ENCODE measurements at regions not wholly inside any gene's neighbourhood (a gene's known extent, or its start where the extent isn't known, plus 50 kb on each side); places are given as distances from the start of the nearest gene placed in this dataset.
A peak's percentile ranks its signal among the peaks of the same experiment; 100 is the strongest.

DNA sequence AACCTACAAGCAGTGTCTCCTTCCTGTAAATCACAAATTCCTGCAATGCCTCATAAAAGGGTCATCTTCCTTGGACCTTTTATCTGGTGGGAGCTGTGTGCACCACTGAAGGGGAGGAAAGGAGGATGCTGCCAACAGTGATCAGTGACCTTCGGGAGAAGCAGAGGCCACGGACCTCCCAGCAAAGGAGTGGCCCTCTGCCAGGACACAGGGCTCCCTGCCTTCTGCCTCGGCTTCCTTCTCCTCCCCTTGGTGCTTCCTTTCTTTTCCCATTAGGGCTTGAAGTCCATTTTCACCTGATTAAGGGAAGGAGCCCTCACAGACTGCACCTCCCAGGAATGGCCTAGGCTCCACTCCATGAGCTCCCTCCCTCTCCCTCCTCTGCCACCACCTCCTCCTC lies 85.3 kb upstream of the ITGA6 start:
- ChIA-PET CTCF (no interaction called here), POLR2A (no interaction called here)
- Mint-ChIP-seq H3K27ac (ENCODE audit: unreplicated experiment) (peak overlapping the region; percentile 30), H3K4me3 (ENCODE audit: unreplicated experiment) (peak overlapping the region; percentile 15), H3K4me1 (ENCODE audit: low read depth, unreplicated experiment) (peaks cover 27% of the 10 kb centered on the region), H3K9me3 (ENCODE audit: unreplicated experiment) (peaks cover 11% of the 10 kb centered on the region), H3K36me3 (ENCODE audit: insufficient read depth, unreplicated experiment) (peaks cover 3% of the 10 kb centered on the region), H3K27me3 (ENCODE audit: insufficient read depth, unreplicated experiment) (no peaks in the 10 kb centered on the region)
- TF ChIP-seq, protein P1, sequence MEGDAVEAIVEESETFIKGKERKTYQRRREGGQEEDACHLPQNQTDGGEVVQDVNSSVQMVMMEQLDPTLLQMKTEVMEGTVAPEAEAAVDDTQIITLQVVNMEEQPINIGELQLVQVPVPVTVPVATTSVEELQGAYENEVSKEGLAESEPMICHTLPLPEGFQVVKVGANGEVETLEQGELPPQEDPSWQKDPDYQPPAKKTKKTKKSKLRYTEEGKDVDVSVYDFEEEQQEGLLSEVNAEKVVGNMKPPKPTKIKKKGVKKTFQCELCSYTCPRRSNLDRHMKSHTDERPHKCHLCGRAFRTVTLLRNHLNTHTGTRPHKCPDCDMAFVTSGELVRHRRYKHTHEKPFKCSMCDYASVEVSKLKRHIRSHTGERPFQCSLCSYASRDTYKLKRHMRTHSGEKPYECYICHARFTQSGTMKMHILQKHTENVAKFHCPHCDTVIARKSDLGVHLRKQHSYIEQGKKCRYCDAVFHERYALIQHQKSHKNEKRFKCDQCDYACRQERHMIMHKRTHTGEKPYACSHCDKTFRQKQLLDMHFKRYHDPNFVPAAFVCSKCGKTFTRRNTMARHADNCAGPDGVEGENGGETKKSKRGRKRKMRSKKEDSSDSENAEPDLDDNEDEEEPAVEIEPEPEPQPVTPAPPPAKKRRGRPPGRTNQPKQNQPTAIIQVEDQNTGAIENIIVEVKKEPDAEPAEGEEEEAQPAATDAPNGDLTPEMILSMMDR (IDR thresholded peaks at IDR 0.05; ENCODE audit: insufficient read depth in 1 of 2, low read depth in 1 of 2, low read length in 1 of 2, severe bottlenecking in 1 of 2, unreplicated experiment in 1 of 2), result no peak
- Histone ChIP-seq H3K27me3 (replicated peaks; ENCODE audit: control insufficient read depth, insufficient read depth, low read length) (no peaks in the 10 kb centered on the region), H3K4me3 (ENCODE audit: low read depth, low read length) (no peak overlapping the region), H3K36me3 (ENCODE audit: control insufficient read depth, insufficient read depth, low read length) (no peaks in the 10 kb centered on the region), H3K4me1 (peaks cover 43% of the 10 kb centered on the region), H3K9me3 (peaks cover 9% of the 10 kb centered on the region; the same call in 1 of the 2 replicates)
- BruUV-seq (replicated peaks), result no TSS peak
- no peak for DNase-seq
- intact Hi-C loops (cut with micrococcal nuclease; ENCODE audit: unreplicated experiment), result no loop called here

DNA sequence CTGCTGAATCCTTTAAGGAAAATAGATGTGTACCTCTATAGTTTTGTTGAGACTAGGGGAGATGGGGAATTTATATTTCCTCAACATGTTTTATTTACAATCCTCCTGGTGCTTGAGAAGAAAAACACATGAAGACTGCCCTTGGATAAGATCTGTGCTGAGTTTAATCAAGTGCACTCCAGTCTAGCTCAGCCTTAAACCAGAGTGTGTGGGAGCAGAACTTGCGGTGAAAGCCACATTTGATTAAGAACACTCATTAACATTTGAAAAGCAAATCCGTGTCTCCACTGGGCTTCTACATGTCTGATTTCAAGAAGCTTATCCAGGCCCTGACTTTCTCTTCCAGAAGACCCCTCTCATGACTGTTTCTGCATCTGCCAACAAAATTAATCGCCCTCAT lies 84.8 kb upstream of the ITGA6 start:
- Mint-ChIP-seq H3K9me3 (ENCODE audit: unreplicated experiment) (peaks cover 11% of the 10 kb centered on the region), H3K27ac (ENCODE audit: unreplicated experiment) (peak overlapping the region; percentile 30), H3K4me1 (ENCODE audit: low read depth, unreplicated experiment) (peaks cover 27% of the 10 kb centered on the region), H3K36me3 (ENCODE audit: insufficient read depth, unreplicated experiment) (no peaks in the 10 kb centered on the region), H3K4me3 (ENCODE audit: unreplicated experiment) (no peak overlapping the region), H3K27me3 (ENCODE audit: insufficient read depth, unreplicated experiment) (no peaks in the 10 kb centered on the region)
- no peaks in the 10 kb centered on the region for H3K27me3 ChIP-seq (replicated peaks; ENCODE audit: control insufficient read depth, insufficient read depth, low read length)
- intact Hi-C loops (cut with micrococcal nuclease; ENCODE audit: unreplicated experiment), result no loop called here
- CTCF ChIA-PET, result no interaction called here
- H3K9me3 ChIP-seq, result peaks cover 9% of the 10 kb centered on the region; the same call in 1 of the 2 replicates
- H3K4me3 ChIP-seq (ENCODE audit: low read depth, low read length), result no peak overlapping the region
- POLR2A ChIA-PET, result no interaction called here
- H3K36me3 ChIP-seq (ENCODE audit: control insufficient read depth, insufficient read depth, low read length), result no peaks in the 10 kb centered on the region
- peaks cover 46% of the 10 kb centered on the region for H3K4me1 ChIP-seq
- no TSS peak for BruUV-seq (replicated peaks)
- DNase-seq, result no peak
- TF ChIP-seq, protein P1 (IDR thresholded peaks at IDR 0.05; ENCODE audit: insufficient read depth in 1 of 2, low read depth in 1 of 2, low read length in 1 of 2, severe bottlenecking in 1 of 2, unreplicated experiment in 1 of 2), result no peak

- intact Hi-C loops (cut with micrococcal nuclease; ENCODE audit: unreplicated experiment), result no loop called here
- DNase-seq, result no peak
- TF ChIP-seq, protein P1 (IDR thresholded peaks at IDR 0.05; ENCODE audit: insufficient read depth in 1 of 2, low read depth in 1 of 2, low read length in 1 of 2, severe bottlenecking in 1 of 2, unreplicated experiment in 1 of 2), result no peak
- Mint-ChIP-seq H3K27ac (ENCODE audit: unreplicated experiment) (no peak overlapping the region), H3K9me3 (ENCODE audit: unreplicated experiment) (peaks cover 11% of the 10 kb centered on the region), H3K4me1 (ENCODE audit: low read depth, unreplicated experiment) (peaks cover 23% of the 10 kb centered on the region), H3K27me3 (ENCODE audit: insufficient read depth, unreplicated experiment) (no peaks in the 10 kb centered on the region), H3K4me3 (ENCODE audit: unreplicated experiment) (no peak overlapping the region), H3K36me3 (ENCODE audit: insufficient read depth, unreplicated experiment) (no peaks in the 10 kb centered on the region)
- ChIA-PET POLR2A (no interaction called here), CTCF (no interaction called here)
- BruUV-seq (replicated peaks), result no TSS peak
- Histone ChIP-seq H3K36me3 (ENCODE audit: control insufficient read depth, insufficient read depth, low read length) (no peaks in the 10 kb centered on the region), H3K4me3 (ENCODE audit: low read depth, low read length) (no peak overlapping the region), H3K4me1 (peaks cover 43% of the 10 kb centered on the region), H3K27me3 (replicated peaks; ENCODE audit: control insufficient read depth, insufficient read depth, low read length) (no peaks in the 10 kb centered on the region), H3K9me3 (peaks cover 9% of the 10 kb centered on the region; the same call in 1 of the 2 replicates)
Measured at GRCh38 chr2:172344159-172344558, 83.2 kb upstream of the ITGA6 start.
